Retina (tissue), 1 donor: ENCODE measurements at regions not wholly inside any gene's neighbourhood (a gene's known extent, or its start where the extent isn't known, plus 50 kb on each side); places are given as distances from the start of the nearest gene placed in this dataset.

ENCODE experiments used
- DNase-seq: peaks from one replicate; pipeline ENCODE4 v3.0.0-alpha.2; 2016

DNA sequence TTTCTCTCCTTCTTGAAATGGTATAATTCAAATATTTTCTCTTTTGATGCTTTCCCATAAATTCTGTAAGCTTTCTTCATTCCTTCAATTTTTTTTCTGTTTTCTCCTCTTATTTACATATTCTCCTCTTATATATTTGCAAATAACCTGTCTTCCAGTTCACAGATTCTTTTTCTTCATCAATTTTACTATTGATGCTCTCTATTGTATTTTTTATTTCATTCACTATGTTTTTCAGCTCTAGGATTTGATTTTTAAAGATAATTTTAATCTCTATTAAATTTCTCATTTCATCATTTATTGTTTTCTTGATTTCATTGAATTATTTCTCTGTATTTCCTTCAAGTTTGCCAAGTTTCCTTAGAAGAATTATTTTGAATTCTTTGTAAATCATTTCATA, 54.0 kb upstream of the PRPS1L1 start:
- no peak for DNase-seq

DNA sequence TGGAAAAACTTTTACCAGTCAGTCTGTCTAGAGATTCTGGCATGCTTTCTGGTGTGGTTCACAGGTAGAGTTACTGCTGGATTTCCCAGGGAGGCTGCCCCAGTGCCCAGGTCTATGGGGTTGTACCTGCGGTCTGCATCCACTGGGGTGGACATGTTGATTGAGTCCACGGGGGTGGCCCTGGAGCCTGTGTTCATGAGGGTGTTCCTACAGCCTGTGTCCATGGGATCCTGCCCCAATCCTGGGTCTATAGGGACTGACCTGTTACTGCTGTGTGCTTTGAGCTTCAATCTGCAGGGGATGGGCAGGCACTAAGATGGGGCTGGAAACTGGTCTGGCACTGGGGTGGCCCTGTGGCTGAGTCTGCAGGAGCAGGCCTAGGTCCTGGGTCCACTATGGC, 54.5 kb upstream of the PRPS1L1 start:
- no peak for DNase-seq

DNA sequence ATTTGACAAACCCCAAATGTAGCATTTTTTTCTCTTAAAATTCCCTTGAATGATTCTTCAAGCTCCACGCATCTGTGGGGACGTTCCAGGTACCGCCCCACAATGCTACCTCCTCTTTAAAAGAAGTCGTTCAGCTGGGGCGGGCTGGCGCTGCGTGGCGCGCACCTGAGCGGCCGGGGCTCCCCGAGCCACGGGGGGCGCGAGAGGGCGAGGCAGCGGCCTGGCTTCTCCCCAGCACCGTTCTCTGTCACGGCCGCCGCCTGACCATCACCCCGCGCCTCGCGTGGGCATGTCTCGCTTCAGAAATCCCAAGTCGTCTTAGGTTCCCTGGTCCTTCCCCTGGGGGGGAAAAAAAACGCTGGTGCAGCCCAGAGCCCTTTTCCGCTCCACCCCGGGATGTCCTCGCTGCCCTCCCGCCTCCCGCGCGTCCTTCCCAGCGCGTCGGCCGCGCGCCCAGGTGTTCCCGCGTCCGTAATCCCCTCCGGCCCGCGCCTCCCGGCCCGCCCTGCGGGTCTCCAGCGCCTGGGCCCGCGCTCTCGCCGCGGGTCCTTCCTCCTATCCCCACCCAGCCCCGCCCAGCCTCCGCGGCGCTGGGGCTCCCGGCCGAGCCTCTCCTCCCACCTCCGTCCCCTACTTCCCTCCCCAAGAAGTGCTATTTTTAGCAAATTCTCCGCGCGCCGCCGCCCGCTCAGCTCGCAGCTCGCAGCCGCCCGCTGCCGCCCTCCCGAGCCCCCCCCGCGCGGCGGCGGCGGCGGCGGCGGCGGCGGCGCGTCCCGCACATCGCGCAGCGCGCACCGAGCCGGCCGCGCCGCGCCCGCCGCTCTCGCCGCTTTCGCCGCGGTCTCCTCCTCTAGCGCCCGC, 58.7 kb upstream of the PRPS1L1 start:
- peak; percentile 80 for DNase-seq

DNA sequence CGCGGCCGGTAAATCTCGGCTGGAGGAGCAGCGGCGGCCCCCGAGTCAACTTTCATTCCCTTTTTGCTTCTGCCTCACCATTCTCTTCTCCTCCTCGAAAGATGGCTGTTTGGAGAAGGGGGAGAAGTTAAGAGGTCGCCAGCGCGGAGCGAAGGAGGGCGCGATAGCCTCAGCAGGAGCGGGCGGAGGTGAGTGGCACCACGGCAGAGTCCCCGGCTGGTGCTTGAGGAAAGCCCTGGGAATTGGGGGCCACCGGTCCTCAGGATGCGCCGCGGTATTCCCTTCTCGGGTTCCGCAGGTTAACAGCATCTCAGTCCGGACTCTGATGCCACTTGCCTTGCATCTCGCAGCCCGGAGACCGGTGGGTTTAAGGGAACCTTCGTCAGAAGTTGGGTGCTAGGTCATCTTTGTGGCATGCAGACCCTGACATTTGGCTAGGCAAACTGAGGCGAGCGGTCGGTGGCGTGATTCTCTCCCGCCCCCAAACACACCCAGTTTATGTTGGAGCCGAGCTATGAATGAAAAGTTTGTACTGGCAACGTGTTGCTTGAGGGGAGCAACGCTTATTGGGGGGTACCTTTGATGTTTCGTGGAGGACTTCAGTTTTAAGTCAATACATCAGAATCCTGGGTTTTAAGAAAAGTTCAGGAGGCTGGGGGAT, 59.5 kb upstream of the PRPS1L1 start:
- peak; percentile 81 for DNase-seq

DNA sequence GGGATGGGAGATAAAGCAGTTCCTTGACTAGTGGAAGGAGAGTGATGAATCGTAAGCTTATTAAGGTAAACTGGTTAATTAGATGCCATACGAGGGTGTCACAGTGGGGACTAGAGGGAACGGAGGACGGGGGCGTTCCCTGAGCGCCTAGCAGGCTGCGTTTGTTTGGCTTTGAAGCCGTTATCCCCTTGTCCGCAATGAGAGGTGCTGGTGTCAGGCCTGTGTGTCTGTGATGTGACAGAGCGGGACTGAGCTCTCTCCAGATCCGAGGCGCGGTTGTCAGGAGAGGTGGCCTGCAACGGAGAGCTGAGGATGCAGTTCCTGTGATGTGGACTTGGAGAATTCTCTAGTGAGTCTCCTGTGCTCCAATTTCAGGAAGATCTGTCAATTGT, 60.0 kb upstream of the PRPS1L1 start:
- DNase-seq: peak; percentile 64

DNA sequence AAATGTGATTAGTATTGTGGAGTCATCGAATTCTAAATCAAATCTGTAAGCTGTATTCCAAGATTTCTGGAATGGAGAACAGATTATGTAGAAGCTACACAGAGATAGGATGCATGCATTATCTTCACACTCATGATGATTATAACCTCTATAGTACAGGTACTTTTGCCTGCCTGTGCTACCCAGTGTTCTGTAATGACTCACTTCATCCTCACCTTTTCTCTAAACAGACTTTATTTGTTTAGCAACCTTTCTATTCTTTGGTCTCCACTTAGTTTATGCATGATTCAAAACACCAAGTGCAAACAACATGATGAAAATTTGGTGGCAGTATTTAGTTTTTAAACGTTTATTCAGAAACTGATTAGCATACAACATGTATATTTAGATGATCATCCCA, 68.4 kb upstream of the PRPS1L1 start:
- no peak for DNase-seq

DNA sequence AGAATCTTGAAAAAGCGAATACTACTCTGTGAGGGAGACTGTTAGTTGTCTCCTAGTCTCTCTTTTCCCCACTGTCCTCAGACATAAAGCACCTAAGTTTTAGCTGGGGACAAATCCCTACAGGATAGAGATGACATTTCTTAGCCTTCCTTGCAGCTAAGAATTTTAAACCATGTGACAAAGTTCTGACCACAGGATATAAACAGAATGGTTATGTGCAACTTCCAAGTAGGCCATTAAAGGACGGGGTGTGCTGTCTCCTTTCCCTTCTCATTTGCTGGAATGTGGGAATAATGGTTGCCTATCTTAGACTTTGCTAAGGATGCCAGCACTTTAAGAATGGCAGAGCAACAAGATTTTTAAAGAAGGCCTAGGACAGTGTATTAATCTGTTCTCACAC, 74.9 kb upstream of the PRPS1L1 start:
- DNase-seq: no peak

DNA sequence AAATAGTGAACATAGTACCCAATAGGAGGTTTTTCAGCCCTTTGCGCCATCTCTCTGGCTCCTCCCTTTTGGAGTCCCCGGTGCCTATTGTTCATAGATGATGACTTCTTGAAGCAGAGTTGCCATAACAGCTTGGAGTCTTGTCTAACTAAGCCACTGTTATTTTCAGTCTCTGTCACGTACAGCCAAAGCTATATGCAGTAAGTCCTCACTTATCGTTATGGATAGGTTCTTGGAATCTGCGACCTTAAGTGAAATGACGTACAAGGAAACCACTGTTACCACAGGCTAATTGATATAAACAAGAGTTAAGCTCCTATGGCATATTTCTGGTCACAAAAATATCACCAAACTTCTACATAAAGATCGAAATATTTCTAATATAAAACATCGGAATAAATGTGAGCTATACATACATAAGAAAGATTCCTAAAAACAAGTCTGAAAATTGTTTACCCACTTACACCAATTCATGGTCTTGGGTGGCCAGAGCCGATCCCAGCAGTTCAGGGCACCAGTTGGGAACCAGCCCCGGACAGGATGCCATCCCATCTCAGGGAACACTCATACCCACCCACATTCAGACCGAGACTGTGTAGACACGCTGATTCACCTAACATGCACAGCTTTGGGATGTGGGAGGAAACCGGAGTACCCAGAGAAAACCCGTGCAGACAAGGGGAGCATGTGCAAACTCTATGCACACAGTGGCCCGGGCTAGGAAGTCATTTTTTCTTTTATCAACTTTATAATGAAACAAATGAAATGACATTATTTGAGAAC, 76.0 kb upstream of the PRPS1L1 start:
- no peak for DNase-seq

DNA sequence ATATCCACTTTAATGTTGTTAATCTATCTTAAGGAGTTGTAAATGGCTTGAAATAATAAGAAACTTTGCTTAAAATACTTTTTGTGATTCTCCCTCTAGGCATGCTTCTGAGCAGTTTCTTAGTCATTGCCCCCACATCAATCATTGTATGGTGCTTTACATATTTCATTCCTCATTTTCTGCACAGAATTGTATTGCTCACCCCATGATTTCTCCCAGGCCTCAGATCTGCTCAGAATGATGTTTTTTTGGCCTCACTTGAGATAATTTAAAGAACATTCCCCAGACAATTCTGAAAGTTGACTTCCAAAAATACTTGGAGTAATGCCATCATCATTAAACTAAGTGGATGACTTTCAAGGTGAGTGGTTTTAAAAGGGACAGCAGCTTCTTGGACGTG, 82.1 kb upstream of the PRPS1L1 start:
- DNase-seq: no peak

DNA sequence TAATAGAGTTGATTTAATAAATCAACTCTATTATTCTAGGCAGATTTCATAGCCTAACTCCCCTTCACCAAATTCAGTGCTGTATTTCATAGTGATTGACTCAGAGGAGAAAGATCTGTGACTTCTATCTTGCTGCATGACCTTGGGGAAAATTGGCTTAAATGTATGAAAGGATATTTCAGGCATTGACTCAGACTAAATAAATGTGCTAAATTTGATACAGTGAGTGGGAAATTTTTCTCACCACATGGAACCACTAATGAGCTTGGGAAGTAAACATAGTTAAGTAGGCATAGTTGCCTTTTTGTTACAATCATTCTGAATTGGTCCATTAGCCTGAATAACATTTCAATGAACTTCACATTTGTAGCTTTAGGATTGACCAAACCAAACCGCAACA, 89.0 kb upstream of the PRPS1L1 start:
- no peak for DNase-seq

DNA sequence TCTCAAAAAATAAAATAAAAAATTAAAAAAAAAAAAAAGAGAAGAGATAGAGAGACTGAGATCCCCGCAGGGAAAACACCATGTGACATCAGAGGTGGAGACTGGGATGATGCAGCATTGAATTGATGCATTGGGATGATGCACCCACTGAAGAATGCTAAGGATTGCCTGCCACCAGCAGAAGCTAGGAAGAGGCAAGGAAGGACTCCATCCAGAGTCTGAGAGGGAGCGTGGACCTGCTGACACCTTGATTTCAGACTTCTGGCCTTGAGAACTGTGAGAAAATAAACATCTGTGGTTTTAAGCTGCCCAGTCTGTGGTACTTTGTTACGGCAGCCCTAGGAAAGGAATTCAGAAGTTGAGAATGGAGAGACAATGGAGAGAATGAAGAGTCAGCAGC, 89.8 kb upstream of the PRPS1L1 start:
- no peak for DNase-seq

DNA sequence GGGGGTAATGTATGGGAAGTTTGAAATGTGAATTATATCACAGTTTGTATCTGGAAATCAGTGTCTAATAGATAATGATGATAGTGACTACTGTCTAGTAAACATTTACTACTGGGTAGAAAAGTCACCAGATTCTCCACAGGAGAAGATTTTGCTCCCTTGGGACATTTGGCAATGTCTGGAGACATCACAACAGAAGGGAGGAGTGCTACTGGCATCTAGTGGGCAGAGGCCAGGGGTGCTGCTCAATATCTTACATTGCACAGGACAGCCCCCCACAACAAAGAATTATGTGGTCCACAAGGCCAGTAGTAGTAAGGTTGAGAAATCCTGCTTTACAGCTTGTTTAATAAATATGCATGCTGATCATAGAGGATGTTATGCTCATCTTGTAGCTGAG, 92.3 kb upstream of the PRPS1L1 start:
- no peak for DNase-seq

DNA sequence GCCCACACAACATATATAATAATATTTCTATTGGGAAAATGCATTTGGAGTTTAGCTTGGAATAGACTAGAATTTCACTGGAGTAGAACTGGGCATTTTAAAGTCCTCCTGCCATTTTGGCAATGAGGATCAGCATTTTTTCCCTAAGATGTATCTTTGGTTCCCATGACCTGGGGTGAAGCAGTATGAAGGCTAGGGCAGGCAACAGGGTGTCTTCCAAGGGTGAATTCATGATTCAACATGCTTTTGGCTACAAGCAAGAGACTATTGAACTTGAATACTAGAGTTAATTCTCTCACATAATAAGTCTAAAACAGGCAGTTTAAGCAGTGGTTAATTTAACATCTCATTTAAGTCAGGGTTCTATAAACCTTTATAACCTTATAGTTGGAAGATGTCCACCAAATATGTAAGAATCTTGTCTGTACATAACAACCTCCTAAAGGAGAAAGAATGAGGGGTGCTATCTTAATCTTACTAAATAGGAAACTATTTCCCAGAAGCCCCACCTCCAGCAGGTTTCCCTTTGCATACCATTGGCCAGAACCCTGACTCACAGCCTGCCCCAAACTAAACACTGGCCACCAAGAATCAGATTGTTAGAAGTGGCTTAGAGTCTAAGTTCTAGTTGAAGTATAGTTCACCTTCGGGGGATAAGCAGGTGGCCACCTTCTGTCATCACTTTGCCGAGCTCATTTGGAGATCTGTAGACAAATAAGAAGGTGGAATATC, 96.0 kb upstream of the PRPS1L1 start:
- no peak for DNase-seq

DNA sequence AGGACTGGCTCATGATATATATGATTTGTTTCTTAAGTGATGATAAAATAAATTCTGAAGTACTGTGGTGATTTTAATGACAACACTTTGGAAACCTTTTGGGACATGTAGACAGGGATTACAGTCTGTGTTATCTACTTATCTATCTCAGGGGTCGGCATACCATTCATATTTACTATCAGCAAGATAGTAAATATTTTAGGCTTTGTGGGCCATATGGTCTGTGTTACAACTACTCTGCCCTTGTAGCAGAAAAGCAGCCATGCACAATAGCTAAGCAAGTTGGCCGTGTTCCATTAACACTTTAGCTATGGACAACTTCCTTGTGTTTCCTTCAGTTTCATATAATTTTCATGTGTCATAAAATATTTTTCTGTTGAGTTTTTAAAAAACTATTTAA, 97.8 kb upstream of the PRPS1L1 start:
- DNase-seq: no peak

DNA sequence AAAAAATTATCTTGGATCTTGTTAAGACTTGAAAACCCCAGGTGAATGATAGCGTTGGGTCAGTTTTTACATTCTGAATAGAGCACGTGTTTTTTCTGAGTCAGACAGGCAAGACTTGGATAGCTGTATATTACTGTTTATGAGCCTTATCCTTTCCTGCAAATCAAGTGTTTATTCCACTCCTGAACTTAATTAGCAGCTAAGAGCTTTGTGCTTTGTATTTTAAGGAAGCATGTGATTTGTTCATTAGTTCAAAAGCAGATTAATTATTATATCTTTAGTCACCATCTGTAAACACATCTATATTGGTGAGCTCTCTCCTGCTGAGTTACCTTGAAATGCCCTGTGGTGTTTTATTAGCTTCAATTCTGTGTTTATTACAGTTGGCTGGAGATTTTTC, 98.6 kb upstream of the PRPS1L1 start:
- DNase-seq: no peak

DNA sequence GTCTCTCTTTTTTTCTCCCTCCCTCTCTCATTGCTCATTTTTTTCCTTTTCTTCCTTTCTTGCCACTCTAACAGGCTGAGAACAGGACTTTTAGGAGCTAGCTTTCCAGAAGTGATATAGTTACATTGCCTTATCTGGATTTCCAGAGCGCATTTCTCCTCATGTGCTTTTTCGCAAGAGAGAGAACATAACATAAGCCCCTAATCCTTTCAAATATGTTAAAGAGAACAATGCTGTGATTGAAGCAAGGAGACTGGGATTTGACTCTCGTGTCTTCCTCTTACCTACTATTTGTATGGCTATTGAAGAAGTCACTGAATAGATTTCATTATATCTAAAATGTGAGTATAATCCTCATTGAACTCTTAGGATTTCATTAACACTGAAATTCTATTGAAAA, 101.2 kb upstream of the PRPS1L1 start:
- no peak for DNase-seq

DNA sequence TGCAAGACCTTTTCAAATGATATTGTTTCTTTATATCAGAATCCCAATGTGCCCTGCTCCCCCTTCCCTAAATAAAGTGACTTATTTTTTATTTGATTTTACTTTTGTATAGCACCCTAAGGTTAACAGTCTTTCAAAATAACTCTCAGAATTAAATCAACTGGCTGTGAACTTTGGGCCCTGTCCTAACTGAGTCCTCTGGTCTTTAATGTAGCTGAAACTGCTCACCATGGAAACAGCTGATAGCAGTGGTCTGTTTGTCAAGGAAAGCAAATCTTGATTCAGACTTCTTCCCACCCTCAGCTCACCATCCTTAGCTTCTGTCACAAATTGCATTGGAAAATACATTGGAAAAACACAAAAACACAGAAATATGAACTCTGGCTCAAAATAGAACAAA, 105.2 kb upstream of the PRPS1L1 start:
- no peak for DNase-seq

DNA sequence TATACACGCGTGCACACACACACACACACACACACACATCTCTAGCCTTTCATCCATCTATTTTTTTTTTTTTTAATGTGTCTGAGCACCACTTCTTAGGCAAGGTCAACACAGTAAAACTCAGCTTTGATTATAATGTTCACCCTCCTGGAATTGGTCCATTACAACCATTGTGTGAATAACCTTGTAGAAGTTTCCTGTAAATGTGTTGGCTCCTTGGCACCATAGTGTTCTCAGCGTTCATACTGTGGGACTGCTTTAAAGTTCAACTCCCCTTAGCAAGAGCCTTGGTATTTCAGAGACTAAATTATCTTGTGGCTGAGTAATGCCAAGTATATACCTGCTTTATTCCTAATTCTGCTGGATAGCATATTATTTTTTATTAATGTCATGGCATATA, 106.3 kb upstream of the PRPS1L1 start:
- DNase-seq: no peak

DNA sequence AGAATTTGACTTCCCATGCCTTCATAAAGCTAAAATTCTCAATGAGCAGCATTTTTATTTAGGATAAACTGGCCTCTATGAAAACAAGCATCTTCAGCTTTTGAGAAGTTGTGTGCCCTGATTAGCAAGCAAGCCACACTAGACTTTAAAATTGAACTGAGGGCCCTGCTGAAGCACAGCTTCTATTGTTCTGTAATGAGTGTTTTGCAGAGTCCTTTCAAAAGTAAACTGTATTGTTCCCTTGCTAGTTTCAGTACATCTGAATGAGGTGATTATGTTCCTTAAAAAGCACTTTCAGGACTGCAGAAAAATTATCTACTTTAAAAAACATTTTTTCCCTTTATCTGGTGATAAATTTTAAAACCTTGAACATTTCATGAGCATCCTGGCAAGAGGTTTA, 113.3 kb upstream of the PRPS1L1 start:
- peak; percentile 39 for DNase-seq

DNA sequence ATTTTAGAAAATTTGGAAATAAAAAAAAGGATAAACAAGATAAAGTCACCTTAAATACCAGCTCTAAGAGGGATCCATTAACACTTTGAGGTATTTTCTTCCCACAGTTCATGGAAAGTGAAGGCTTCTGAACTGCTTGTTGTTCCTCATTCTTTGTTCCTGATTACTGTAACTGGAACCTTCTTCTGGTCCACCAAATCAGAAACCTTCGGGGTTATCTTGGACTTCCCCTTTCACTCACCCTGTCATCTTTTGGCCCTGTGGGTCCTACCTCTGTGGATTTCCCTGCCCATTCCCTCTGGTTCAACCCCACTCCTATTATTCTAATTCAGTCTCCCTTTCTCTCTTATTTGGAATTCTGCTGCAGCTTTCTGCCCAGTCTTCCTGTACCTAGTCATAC, 116.5 kb upstream of the PRPS1L1 start:
- no peak for DNase-seq

DNA sequence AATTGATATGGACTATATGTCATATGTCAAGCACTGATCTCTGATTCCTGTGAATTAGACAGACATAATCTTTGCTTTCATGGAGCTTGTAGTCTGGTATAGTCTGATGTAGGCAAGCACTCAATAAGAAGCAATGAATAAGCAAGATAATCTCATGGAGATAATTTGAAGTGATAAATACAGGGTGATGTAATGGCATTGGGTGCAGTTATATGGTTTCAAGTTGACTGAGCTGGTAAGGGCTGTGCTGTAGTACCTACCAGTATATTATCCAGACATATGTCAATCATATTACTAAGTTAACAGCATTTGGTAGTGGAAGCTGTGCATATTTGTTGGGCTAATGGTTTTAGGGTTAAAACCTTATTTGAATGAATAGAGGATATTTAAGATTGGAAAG, 117.5 kb upstream of the PRPS1L1 start:
- DNase-seq: no peak

DNA sequence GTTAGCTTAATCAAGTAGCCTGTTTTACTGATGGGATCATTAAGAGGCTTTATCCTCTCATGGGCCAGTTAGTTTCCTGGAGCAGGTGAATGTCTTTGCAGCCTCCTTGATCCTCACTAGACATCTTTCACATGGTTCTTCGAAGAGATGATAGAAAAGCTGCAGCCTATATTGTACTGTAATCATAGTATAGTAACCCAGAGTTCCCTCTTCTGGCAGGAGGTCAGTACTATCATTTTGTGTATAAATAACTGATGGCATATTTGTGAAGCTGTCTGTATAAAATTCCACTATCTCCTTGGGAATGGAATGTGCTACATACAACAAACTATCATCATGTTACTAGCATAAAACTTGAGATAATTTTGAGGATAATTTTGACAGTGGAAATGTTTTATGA, 123.8 kb upstream of the PRPS1L1 start:
- DNase-seq: no peak

DNA sequence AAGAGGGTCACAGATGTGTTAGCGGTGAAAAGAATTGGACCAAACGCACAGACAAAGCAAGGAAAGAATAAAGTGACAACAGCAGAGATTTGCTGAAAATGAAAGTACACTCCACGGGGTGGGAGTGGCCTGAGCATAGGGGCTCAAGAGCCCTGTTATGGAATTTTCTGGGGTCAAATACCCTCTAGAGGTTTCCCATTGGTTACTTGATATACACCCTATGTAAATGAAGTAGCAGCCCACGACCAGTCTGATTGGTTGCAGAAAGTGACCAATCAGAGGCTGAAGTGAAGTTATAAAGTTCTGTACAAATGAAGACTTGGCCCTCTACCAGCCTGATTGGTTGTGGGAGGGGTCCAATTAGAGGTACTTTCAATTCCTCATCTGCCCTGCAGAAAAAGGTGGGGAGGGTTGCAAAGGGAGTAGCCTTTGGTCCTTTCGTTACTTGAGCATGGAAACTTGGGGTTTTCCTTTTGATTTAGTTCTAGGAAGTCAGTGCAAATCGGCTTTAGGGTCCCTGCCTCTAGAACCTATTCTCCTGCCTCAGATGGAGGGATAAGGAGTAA, 125.6 kb upstream of the PRPS1L1 start:
- DNase-seq: no peak
